Tongue (tissue), 1 donor: ENCODE measurements at regions not wholly inside any gene's neighbourhood (a gene's known extent, or its start where the extent isn't known, plus 50 kb on each side); places are given as distances from the start of the nearest gene placed in this dataset.
"Not testable (repeated sequence)": the region's sequence is repeated elsewhere in the genome, so short reads cannot be mapped to it uniquely, and the experiment has no call there.

Experiments used
- DNase-seq: peaks from one replicate; pipeline ENCODE4 v3.0.0-alpha.2; 2015

- DNase-seq: peak; percentile 79
These were observed 66.7 kb upstream of the SAMD5 start for GRCh38 chr6:147441751-147442150.

GRCh38 chr6:147447835-147448611 is 60.5 kb upstream of the SAMD5 start:
- no peak for DNase-seq

- no peak for DNase-seq
These were observed 59.7 kb upstream of the SAMD5 start for GRCh38 chr6:147448775-147449174.

GRCh38 chr6:147449405-147450161 is 58.9 kb upstream of the SAMD5 start:
- no peak for DNase-seq

- DNase-seq: no peak
These were observed 55.1 kb upstream of the SAMD5 start for GRCh38 chr6:147453361-147453760.

GRCh38 chr6:147454862-147455261 is 53.6 kb upstream of the SAMD5 start:
- DNase-seq: not testable (repeated sequence)
